B cell (primary cell): ENCODE measurements at regions not wholly inside any gene's neighbourhood (a gene's known extent, or its start where the extent isn't known, plus 50 kb on each side); places are given as distances from the start of the nearest gene placed in this dataset.

Source experiments
- ATAC-seq: fragments of 200-7000 bp; cut with Tn5 transposase; one replicate; pipeline ENCODE4 v1.10.0; 2021; ENCODE audit warnings: low read depth, mild to moderate bottlenecking, moderate number of reproducible peaks, moderate library complexity
- CTCF ChIA-PET: fragments of 350-600 bp; sonication (Branson Sonifier 250); formaldehyde crosslinking; loops from one replicate; lab custom pipeline; 2021; ENCODE audit warnings: antibody characterized with exemption, inconsistent platforms; lab: Charles Lee
- POLR2A ChIA-PET: fragments of 350-600 bp; sonication (Branson Sonifier 250); formaldehyde crosslinking; loops from one replicate; lab custom pipeline; 2021; ENCODE audit warnings: antibody characterized with exemption; lab: Charles Lee
- DNase-seq: peaks from one replicate; pipeline ENCODE4 v3.0.0; 2013
- H2AFZ ChIP-seq: 2 replicates; pipeline ENCODE4 v1.6.1; 2012; ENCODE audit warnings: mild to moderate bottlenecking, low read depth, low read length; ENCODE audit not compliant: insufficient read depth, poor library complexity, severe bottlenecking
- H3K27ac ChIP-seq, 2 donors: 1 replicate in 1 of 2; 2 replicates in 1 of 2; pipeline ENCODE4 v1.5.1; 2012 to 2013; ENCODE audit warnings: low read length in 2 of 2, mild to moderate bottlenecking in 2 of 2, moderate library complexity in 1 of 2
- H3K27me3 ChIP-seq, 4 experiments: fragments of 200-600 bp in 1 of 4; sonication (generic) in 1 of 4; replicated peaks in 1 of 4; 1 replicate in 2 of 4; 2 replicates in 2 of 4; pipeline versions ENCODE4 v1.6.1 to v1.7.0; 2013 to 2016; ENCODE audit warnings: low read length in 3 of 4, mild to moderate bottlenecking in 2 of 4, mixed read lengths in 1 of 4, moderate library complexity in 1 of 4; ENCODE audit not compliant: insufficient read depth in 4 of 4, control insufficient read depth in 3 of 4; ENCODE audit errors: control extremely low read depth in 1 of 4
- H3K36me3 ChIP-seq, 2 experiments: replicated peaks in 1 of 2; 1 replicate in 1 of 2; 2 replicates in 1 of 2; pipeline versions ENCODE4 v1.6.1 to v1.7.1; 2013; ENCODE audit warnings: low read length in 1 of 2; ENCODE audit not compliant: insufficient read depth in 2 of 2, control insufficient read depth in 1 of 2; ENCODE audit errors: control extremely low read depth in 1 of 2, extremely low read depth in 1 of 2
- H3K4me1 ChIP-seq, 2 donors: fragments of 200-600 bp in 1 of 2; sonication (generic) in 1 of 2; 1 replicate in 1 of 2; 2 replicates in 1 of 2; pipeline versions ENCODE4 v1.5.1 to v1.6.1; 2013 to 2017; ENCODE audit warnings: low read length in 2 of 2; ENCODE audit not compliant: control insufficient read depth in 2 of 2, insufficient read depth in 2 of 2
- H3K4me2 ChIP-seq: replicated peaks from 2 replicates; pipeline ENCODE3; 2012; ENCODE audit warnings: mild to moderate bottlenecking, low read depth, low read length; ENCODE audit not compliant: poor library complexity, severe bottlenecking
- H3K4me3 ChIP-seq, 5 experiments: fragments of 200-600 bp in 1 of 5; sonication (generic) in 1 of 5; 1 replicate in 3 of 5; 2 replicates in 2 of 5; pipeline versions ENCODE4 v1.5.1 to v1.7.0; 2011 to 2016; ENCODE audit warnings: low read length in 4 of 5, mild to moderate bottlenecking in 4 of 5, low read depth in 2 of 5, control low read depth in 1 of 5, moderate library complexity in 1 of 5; ENCODE audit not compliant: insufficient read depth in 1 of 5; ENCODE audit errors: control extremely low read depth in 1 of 5, extremely low read depth in 1 of 5
- H3K79me2 ChIP-seq: fragments of 200-600 bp; sonication (generic); one replicate; pipeline ENCODE4 v1.6.0; 2016; ENCODE audit warnings: low read length; ENCODE audit not compliant: control insufficient read depth, insufficient read depth
- H3K9ac ChIP-seq: fragments of 200-600 bp; sonication (generic); 2 replicates; pipeline ENCODE4 v1.6.1; 2017; ENCODE audit warnings: mild to moderate bottlenecking, low read length, moderate library complexity
- H3K9me3 ChIP-seq, 3 donors: one replicate each; pipeline versions ENCODE4 v1.6.1 to v1.7.1; 2013; ENCODE audit warnings: low read length in 2 of 3; ENCODE audit not compliant: control insufficient read depth in 2 of 3, insufficient read depth in 1 of 3; ENCODE audit errors: control extremely low read depth in 1 of 3
- H4K20me1 ChIP-seq: 2 replicates; pipeline ENCODE4 v1.6.0; 2012; ENCODE audit warnings: mild to moderate bottlenecking, low read length; ENCODE audit not compliant: insufficient read depth, control insufficient read depth, poor library complexity, severe bottlenecking
- H3K27ac Mint-ChIP-seq: one replicate; pipeline ENCODE4 v1.8.0; 2021; ENCODE audit warnings: mixed read lengths
- H3K27me3 Mint-ChIP-seq: one replicate; pipeline ENCODE4 v1.8.0; 2021; ENCODE audit warnings: mixed read lengths
- H3K4me1 Mint-ChIP-seq: one replicate; pipeline ENCODE4 v1.8.0; 2021; ENCODE audit warnings: mixed read lengths
- H3K4me3 Mint-ChIP-seq: one replicate; pipeline ENCODE4 v1.8.0; 2021; ENCODE audit warnings: mixed read lengths
- H3K9me3 Mint-ChIP-seq: one replicate; pipeline ENCODE4 v1.8.0; 2022; ENCODE audit warnings: mixed read lengths; ENCODE audit not compliant: insufficient read depth
- CTCF ChIP-seq: fragments of 200-600 bp; IDR thresholded peaks from one replicate; pipeline ENCODE4 v1.8.0; 2022; ENCODE audit warnings: antibody characterized with exemption, mild to moderate bottlenecking
- EZH2 ChIP-seq: IDR thresholded peaks from 2 replicates; pipeline ENCODE4 v1.6.1; 2012; ENCODE audit warnings: borderline replicate concordance, low read depth, mild to moderate bottlenecking, moderate library complexity, low read length; ENCODE audit not compliant: insufficient read depth, poor library complexity, severe bottlenecking
- WGBS: methylation state at CpG from one replicate; pipeline ENCODE4 v1.1.5; 2013; ENCODE audit warnings: missing lambda C conversion rate; ENCODE audit not compliant: insufficient coverage; 5-methylcytosine and 5-hydroxymethylcytosine counted together
- intact Hi-C: fragments of 100-400 bp; cut with micrococcal nuclease; formaldehyde crosslinking; loops from one replicate; pipeline ENCODE4 v1.10.0; 2022

- Histone ChIP-seq H3K9me3 (no peaks in the 10 kb centered on the region), H3K4me3 (no peak overlapping the region), H3K4me1 (no peaks in the 10 kb centered on the region), H3K27ac (no peak overlapping the region), H2AFZ (no peak overlapping the region), H4K20me1 (no peaks in the 10 kb centered on the region), H3K27me3 (no peaks in the 10 kb centered on the region), H3K4me2 (no peak overlapping the region), H3K36me3 (no peaks in the 10 kb centered on the region), H3K9ac (no peak overlapping the region), H3K79me2 (no peaks in the 10 kb centered on the region)
- WGBS: no CpG with 5 or more reads among the region's 1 CpG
- Mint-ChIP-seq H3K27ac (no peak overlapping the region), H3K27me3 (peaks cover 22% of the 10 kb centered on the region), H3K9me3 (no peaks in the 10 kb centered on the region), H3K4me3 (no peak overlapping the region), H3K4me1 (peaks cover 3% of the 10 kb centered on the region)
- DNase-seq (no peak), ATAC-seq (no peak)
- TF ChIP-seq EZH2: no peak
- TF ChIP-seq CTCF: no peak
- ChIA-PET CTCF (no interaction called here), POLR2A (no interaction called here)
- intact Hi-C loops: no loop called here
Observed at GRCh38 chr3:157602424-157602823, 99.2 kb upstream of the VEPH1 start.

DNA sequence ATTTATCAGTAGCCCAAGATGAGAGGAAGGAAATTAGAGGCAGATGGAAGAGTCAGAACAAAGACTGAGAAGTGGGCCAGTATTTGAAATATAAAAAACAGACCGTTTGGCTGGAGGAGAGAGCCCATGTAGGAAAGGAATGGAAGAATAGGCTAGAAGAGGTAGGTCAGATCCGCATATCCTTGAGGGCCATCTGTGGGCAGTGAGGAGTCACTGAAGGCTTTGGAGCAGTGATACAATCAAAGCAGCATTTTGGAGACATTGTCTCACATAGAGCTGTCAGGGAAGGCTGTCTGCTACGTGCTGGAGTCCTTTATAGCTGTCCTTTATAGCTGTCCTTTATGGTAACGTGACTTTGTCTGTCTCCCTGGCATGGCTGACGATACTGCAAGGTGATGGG is 92.0 kb upstream of the VEPH1 start:
- TF ChIP-seq CTCF (no peak), EZH2 (no peak)
- Histone ChIP-seq H3K4me2 (no peak overlapping the region), H3K9me3 (no peaks in the 10 kb centered on the region), H3K79me2 (no peaks in the 10 kb centered on the region), H3K4me1 (no peaks in the 10 kb centered on the region), H4K20me1 (no peaks in the 10 kb centered on the region), H3K9ac (no peak overlapping the region), H2AFZ (no peak overlapping the region), H3K4me3 (no peak overlapping the region), H3K36me3 (no peaks in the 10 kb centered on the region), H3K27ac (no peak overlapping the region), H3K27me3 (peaks cover 0 to 4% (median 0%) of the 10 kb centered on the region in 4 experiments)
- ChIA-PET POLR2A (no interaction called here), CTCF (no interaction called here)
- Mint-ChIP-seq H3K27ac (no peak overlapping the region), H3K4me1 (no peaks in the 10 kb centered on the region), H3K9me3 (no peaks in the 10 kb centered on the region), H3K27me3 (peaks cover 9% of the 10 kb centered on the region), H3K4me3 (no peak overlapping the region)
- whole genome bisulfite sequencing: 71% methylated on average over 3 of the region's 5 CpGs
- intact Hi-C loops: no loop called here
- ATAC-seq (no peak), DNase-seq (no peak)
